Stimulated activated naive B cell treated with anti-CD40 and anti-IgM and Interleukin-4, amounts not matched to agents 10 μg/mL and 1 μg/mL and 100 μg/mL, for 72 hours (primary cell): ENCODE measurements at regions not wholly inside any gene's neighbourhood (a gene's known extent, or its start where the extent isn't known, plus 50 kb on each side); places are given as distances from the start of the nearest gene placed in this dataset.

Experiments
- ATAC-seq, 2 donors: fragments of 150-1000 bp; cut with Tn5 transposase; replicated peaks; 2 replicates each; pipeline ENCODE4 v1.10.0; 2021; ENCODE audit warnings: moderate library complexity in 1 of 2
- DNase-seq: peaks from one replicate; pipeline ENCODE4 v3.0.0; 2021
- H3K27ac Mint-ChIP-seq: one replicate; pipeline ENCODE4 v1.8.0; 2022; ENCODE audit warnings: mild to moderate bottlenecking, mixed read lengths
- H3K27me3 Mint-ChIP-seq, 2 donors: one replicate each; pipeline ENCODE4 v1.8.0; 2022; ENCODE audit warnings: mixed read lengths in 2 of 2
- H3K36me3 Mint-ChIP-seq, 2 donors: one replicate each; pipeline ENCODE4 v1.8.0; 2022; ENCODE audit warnings: mixed read lengths in 2 of 2, mild to moderate bottlenecking in 1 of 2
- H3K4me1 Mint-ChIP-seq, 2 donors: one replicate each; pipeline ENCODE4 v1.8.0; 2022; ENCODE audit warnings: mixed read lengths in 2 of 2, mild to moderate bottlenecking in 1 of 2
- H3K4me3 Mint-ChIP-seq, 2 donors: one replicate each; pipeline ENCODE4 v1.8.0; 2022; ENCODE audit warnings: mild to moderate bottlenecking in 2 of 2, mixed read lengths in 2 of 2, moderate library complexity in 1 of 2
- H3K9me3 Mint-ChIP-seq, 2 donors: one replicate each; pipeline ENCODE4 v1.8.0; 2022; ENCODE audit warnings: mixed read lengths in 2 of 2, mild to moderate bottlenecking in 1 of 2

GRCh38 chr20:40233406-40233805, 455.6 kb downstream of the MAFB start:
- no peaks in the 10 kb centered on the region for H3K36me3 Mint-ChIP-seq
- ATAC-seq (no peak), DNase-seq (no peak)
- peaks cover 0 to 6% of the 10 kb centered on the region in 2 donors for H3K27me3 Mint-ChIP-seq
- no peaks in the 10 kb centered on the region for H3K4me1 Mint-ChIP-seq
- no peaks in the 10 kb centered on the region for H3K9me3 Mint-ChIP-seq
- H3K27ac Mint-ChIP-seq, result no peak overlapping the region
- no peak overlapping the region for H3K4me3 Mint-ChIP-seq

- H3K9me3 Mint-ChIP-seq, result no peaks in the 10 kb centered on the region
- peaks cover 0 to 6% of the 10 kb centered on the region in 2 donors for H3K27me3 Mint-ChIP-seq
- no peak for DNase-seq
- H3K36me3 Mint-ChIP-seq, result no peaks in the 10 kb centered on the region
- no peak overlapping the region for H3K4me3 Mint-ChIP-seq
- no peak overlapping the region for H3K27ac Mint-ChIP-seq
- no peak for ATAC-seq
- H3K4me1 Mint-ChIP-seq, result no peaks in the 10 kb centered on the region
Observed at GRCh38 chr20:40232756-40233155, 456.3 kb downstream of the MAFB start.

GRCh38 chr20:40232273-40232672, 456.8 kb downstream of the MAFB start:
- Mint-ChIP-seq H3K27ac (no peak overlapping the region), H3K4me1 (no peaks in the 10 kb centered on the region), H3K4me3 (no peak overlapping the region), H3K27me3 (peaks cover 0 to 6% of the 10 kb centered on the region in 2 donors), H3K9me3 (no peaks in the 10 kb centered on the region), H3K36me3 (no peaks in the 10 kb centered on the region)
- DNase-seq, result no peak
- no peak for ATAC-seq

- H3K9me3 Mint-ChIP-seq, result no peaks in the 10 kb centered on the region
- H3K4me3 Mint-ChIP-seq, result no peak overlapping the region
- ATAC-seq, result no peak
- H3K4me1 Mint-ChIP-seq, result no peaks in the 10 kb centered on the region
- no peaks in the 10 kb centered on the region for H3K27me3 Mint-ChIP-seq
- no peaks in the 10 kb centered on the region for H3K36me3 Mint-ChIP-seq
- DNase-seq, result no peak
- H3K27ac Mint-ChIP-seq, result no peak overlapping the region
Observed at GRCh38 chr20:40230486-40230885, 458.6 kb downstream of the MAFB start.

GRCh38 chr20:40225596-40225995, 463.4 kb downstream of the MAFB start:
- no peak overlapping the region for H3K4me3 Mint-ChIP-seq
- no peaks in the 10 kb centered on the region for H3K9me3 Mint-ChIP-seq
- no peaks in the 10 kb centered on the region for H3K27me3 Mint-ChIP-seq
- ATAC-seq (no peak), DNase-seq (no peak)
- H3K4me1 Mint-ChIP-seq, result no peaks in the 10 kb centered on the region
- H3K27ac Mint-ChIP-seq, result no peak overlapping the region
- no peaks in the 10 kb centered on the region for H3K36me3 Mint-ChIP-seq

GRCh38 chr20:40223810-40224209, 465.2 kb downstream of the MAFB start:
- Mint-ChIP-seq H3K27me3 (no peaks in the 10 kb centered on the region), H3K27ac (no peak overlapping the region), H3K9me3 (no peaks in the 10 kb centered on the region), H3K4me1 (no peaks in the 10 kb centered on the region), H3K36me3 (no peaks in the 10 kb centered on the region), H3K4me3 (no peak overlapping the region)
- no peak for DNase-seq
- no peak for ATAC-seq

GRCh38 chr20:40218971-40219370, 470.1 kb downstream of the MAFB start:
- ATAC-seq, result no peak

GRCh38 chr20:40218316-40218969, 470.6 kb downstream of the MAFB start:
- no peaks in the 10 kb centered on the region for H3K4me1 Mint-ChIP-seq

More at GRCh38 chr20:40218971-40219370, 470.1 kb downstream of the MAFB start:
- peaks cover 0 to 5% of the 10 kb centered on the region in 2 donors for H3K9me3 Mint-ChIP-seq
- DNase-seq, result no peak
- H3K36me3 Mint-ChIP-seq, result no peaks in the 10 kb centered on the region
- H3K27ac Mint-ChIP-seq, result no peak overlapping the region
- H3K4me3 Mint-ChIP-seq, result no peak overlapping the region
- no peaks in the 10 kb centered on the region for H3K4me1 Mint-ChIP-seq
- no peaks in the 10 kb centered on the region for H3K27me3 Mint-ChIP-seq

GRCh38 chr20:40207655-40208054, 481.4 kb downstream of the MAFB start:
- no peaks in the 10 kb centered on the region for H3K4me1 Mint-ChIP-seq
- H3K4me3 Mint-ChIP-seq, result no peak overlapping the region
- DNase-seq (no peak), ATAC-seq (no peak)
- H3K36me3 Mint-ChIP-seq, result no peaks in the 10 kb centered on the region
- peaks cover 5 to 7% of the 10 kb centered on the region in 2 donors for H3K9me3 Mint-ChIP-seq
- no peak overlapping the region for H3K27ac Mint-ChIP-seq
- peaks cover 12 to 14% of the 10 kb centered on the region in 2 donors for H3K27me3 Mint-ChIP-seq

More at GRCh38 chr20:40218316-40218969, 470.6 kb downstream of the MAFB start:
- no peak overlapping the region for H3K27ac Mint-ChIP-seq
- H3K27me3 Mint-ChIP-seq, result no peaks in the 10 kb centered on the region
- ATAC-seq, result no peak
- DNase-seq, result no peak
- no peak overlapping the region for H3K4me3 Mint-ChIP-seq
- no peaks in the 10 kb centered on the region for H3K36me3 Mint-ChIP-seq
- peaks cover 0 to 5% of the 10 kb centered on the region in 2 donors for H3K9me3 Mint-ChIP-seq

GRCh38 chr20:40205971-40206370, 483.1 kb downstream of the MAFB start:
- Mint-ChIP-seq H3K4me1 (no peaks in the 10 kb centered on the region), H3K27ac (no peak overlapping the region), H3K4me3 (no peak overlapping the region), H3K9me3 (peaks cover 5 to 7% of the 10 kb centered on the region in 2 donors), H3K27me3 (peaks cover 12 to 14% of the 10 kb centered on the region in 2 donors), H3K36me3 (no peaks in the 10 kb centered on the region)
- DNase-seq, result no peak
- ATAC-seq, result no peak

- peaks cover 4 to 5% of the 10 kb centered on the region in 2 donors for H3K9me3 Mint-ChIP-seq
- H3K4me3 Mint-ChIP-seq, result no peak overlapping the region
- ATAC-seq (no peak), DNase-seq (no peak)
- no peaks in the 10 kb centered on the region for H3K36me3 Mint-ChIP-seq
- no peaks in the 10 kb centered on the region for H3K4me1 Mint-ChIP-seq
- H3K27me3 Mint-ChIP-seq, result peaks cover 11 to 13% of the 10 kb centered on the region in 2 donors
- H3K27ac Mint-ChIP-seq, result no peak overlapping the region
Observed at GRCh38 chr20:40203032-40203431, 486.0 kb downstream of the MAFB start.

GRCh38 chr20:40197691-40198090, 491.3 kb downstream of the MAFB start:
- H3K27ac Mint-ChIP-seq, result no peak overlapping the region

GRCh38 chr20:40196846-40197436, 492.1 kb downstream of the MAFB start:
- Mint-ChIP-seq H3K4me1 (no peaks in the 10 kb centered on the region), H3K9me3 (no peaks in the 10 kb centered on the region), H3K27ac (no peak overlapping the region), H3K36me3 (no peaks in the 10 kb centered on the region), H3K27me3 (no peaks in the 10 kb centered on the region), H3K4me3 (no peak overlapping the region)
- ATAC-seq, result no peak
- DNase-seq, result no peak

More at GRCh38 chr20:40197691-40198090, 491.3 kb downstream of the MAFB start:
- ATAC-seq, result no peak
- Mint-ChIP-seq H3K9me3 (no peaks in the 10 kb centered on the region), H3K27me3 (no peaks in the 10 kb centered on the region), H3K36me3 (no peaks in the 10 kb centered on the region), H3K4me3 (no peak overlapping the region), H3K4me1 (no peaks in the 10 kb centered on the region)
- DNase-seq, result no peak

GRCh38 chr20:40195742-40196141, 493.3 kb downstream of the MAFB start:
- Mint-ChIP-seq H3K36me3 (no peaks in the 10 kb centered on the region), H3K27me3 (no peaks in the 10 kb centered on the region), H3K4me3 (no peak overlapping the region), H3K4me1 (no peaks in the 10 kb centered on the region), H3K9me3 (no peaks in the 10 kb centered on the region), H3K27ac (no peak overlapping the region)
- ATAC-seq (no peak), DNase-seq (no peak)

GRCh38 chr20:40192529-40192928, 496.5 kb downstream of the MAFB start:
- Mint-ChIP-seq H3K4me1 (no peaks in the 10 kb centered on the region), H3K27ac (no peak overlapping the region), H3K9me3 (no peaks in the 10 kb centered on the region), H3K27me3 (no peaks in the 10 kb centered on the region), H3K36me3 (no peaks in the 10 kb centered on the region), H3K4me3 (no peak overlapping the region)
- ATAC-seq (no peak), DNase-seq (no peak)
